Embryonic facial prominence (tissue), 1 donor: ENCODE measurements at regions not wholly inside any gene's neighbourhood (a gene's known extent, or its start where the extent isn't known, plus 50 kb on each side); places are given as distances from the start of the nearest gene placed in this dataset.

Source experiments
- DNase-seq: peaks from one replicate; pipeline ENCODE4 v3.0.0-alpha.2; 2016; ENCODE audit errors: extremely low spot score

GRCh38 chr13:84446972-84447639 is 564.8 kb upstream of the SLITRK1 start:
- no peak for DNase-seq

GRCh38 chr13:84445776-84446175 is 563.5 kb upstream of the SLITRK1 start:
- no peak for DNase-seq

- DNase-seq = no peak
These were observed 561.2 kb upstream of the SLITRK1 start for GRCh38 chr13:84443463-84443862.

GRCh38 chr13:84439108-84439507 is 556.8 kb upstream of the SLITRK1 start:
- DNase-seq = no peak

DNA sequence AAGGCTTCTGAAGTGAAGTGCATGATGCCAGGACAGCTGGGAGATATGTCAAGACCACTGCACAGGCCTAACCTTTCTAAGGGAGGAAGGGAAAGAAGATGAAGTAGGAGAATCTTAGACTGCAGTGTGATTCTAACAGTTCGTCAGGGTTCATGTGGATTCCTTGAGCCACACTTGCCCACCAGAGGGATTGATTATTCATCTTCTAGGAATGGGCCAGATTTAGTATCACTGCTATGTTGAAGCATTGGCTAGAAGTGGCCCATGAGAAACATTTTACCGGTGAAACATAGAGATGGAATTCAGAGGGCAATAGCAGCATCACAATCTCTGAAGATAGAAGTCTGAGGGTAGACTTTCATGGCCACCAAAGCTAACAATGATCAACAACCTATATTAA is 550.8 kb upstream of the SLITRK1 start:
- no peak for DNase-seq

DNA sequence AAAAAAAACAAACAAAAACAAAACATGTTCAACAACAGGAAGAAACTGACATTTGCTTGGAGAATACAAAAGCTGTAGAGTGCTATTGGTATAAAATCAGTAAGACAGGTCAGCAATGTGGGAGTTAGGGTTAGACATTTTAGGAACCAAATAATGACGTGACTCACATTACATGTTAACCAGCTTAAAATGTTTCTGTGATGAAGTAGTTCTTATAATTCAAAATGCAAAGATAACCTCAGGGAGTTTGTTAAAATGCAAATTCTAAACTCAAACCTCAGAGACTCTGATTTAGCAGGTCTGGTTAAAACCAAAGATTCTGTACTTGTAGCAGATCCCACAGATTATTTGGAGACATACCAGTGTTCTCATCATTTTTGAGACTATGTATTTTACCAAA is 549.4 kb upstream of the SLITRK1 start:
- no peak for DNase-seq

DNA sequence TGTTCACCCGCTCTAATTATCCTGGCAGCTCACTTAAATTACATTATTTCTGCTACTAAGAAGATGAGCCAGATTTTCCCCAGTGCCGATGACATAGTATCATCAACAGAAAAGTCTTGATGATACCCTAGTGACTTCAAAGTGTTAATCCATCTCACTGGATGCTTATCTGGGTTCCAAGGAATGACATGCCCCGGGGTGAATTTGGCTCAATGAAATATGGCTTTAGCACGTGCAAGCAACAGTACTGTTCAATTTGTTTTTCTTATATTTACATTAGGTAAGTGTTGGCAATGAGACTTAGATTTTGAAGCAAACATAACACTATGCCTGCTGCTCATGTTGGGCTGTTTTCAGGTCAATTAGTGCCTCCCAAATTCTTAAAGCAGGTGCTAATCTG is 548.2 kb upstream of the SLITRK1 start:
- no peak for DNase-seq

- no peak for DNase-seq
These were observed 547.7 kb upstream of the SLITRK1 start for GRCh38 chr13:84430015-84430414.

DNA sequence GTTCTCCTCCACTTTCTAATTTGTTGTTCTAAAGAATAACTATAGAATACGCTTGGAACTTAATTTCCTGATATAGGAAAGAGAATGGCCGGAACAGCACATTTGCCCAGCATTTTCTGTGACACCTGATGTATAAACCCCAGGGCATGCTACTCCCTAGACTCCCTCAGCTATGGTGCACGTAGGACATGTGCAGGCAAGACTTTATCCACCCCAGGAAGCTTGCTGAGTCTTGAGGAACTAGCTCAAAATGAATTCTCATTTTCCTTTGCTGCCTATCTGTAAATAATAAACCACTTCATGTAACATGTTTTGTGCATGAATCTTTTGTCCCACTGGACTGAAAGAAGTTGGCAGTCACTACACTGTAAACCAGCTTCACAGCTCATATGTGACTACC is 535.8 kb upstream of the SLITRK1 start:
- DNase-seq = no peak

GRCh38 chr13:84417416-84417815 is 535.1 kb upstream of the SLITRK1 start:
- no peak for DNase-seq

DNA sequence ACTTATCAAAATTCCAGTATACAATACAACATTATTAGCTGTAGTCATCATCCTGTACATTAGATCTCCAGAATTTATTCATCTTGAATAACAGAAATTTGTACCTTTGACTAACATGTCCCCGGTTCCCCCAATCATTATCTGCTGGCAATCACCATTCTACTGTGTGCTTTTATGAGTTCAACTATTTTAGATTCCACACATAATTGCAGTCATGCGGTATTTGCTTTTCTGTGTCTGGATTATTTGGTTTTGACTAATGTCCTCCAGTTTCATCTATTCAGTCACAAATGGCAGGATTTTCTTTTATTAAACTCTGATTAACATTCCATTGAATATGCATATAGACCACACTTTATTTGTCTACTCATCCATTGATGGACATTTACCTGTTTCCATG is 530.7 kb upstream of the SLITRK1 start:
- DNase-seq = no peak

GRCh38 chr13:84405286-84405685 is 523.0 kb upstream of the SLITRK1 start:
- DNase-seq = no peak

DNA sequence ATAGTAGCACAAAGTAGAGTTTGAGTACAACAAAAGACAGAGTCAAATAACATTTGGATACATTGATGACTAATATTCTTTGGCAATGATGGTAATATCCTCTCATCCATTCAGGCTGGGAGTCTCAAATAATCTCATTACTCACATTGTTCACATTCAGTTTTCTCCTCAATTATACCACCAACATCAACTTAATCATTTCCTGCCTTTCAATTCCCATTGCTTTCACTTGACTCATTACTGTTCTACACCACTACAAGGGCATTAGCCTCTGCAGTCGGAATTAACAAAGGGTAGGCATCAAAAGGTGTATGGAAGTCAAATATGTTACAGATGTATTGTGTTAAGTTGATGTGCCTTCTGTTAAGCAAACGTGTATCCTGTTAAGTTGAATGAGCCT is 518.4 kb upstream of the SLITRK1 start:
- DNase-seq = no peak

GRCh38 chr13:84399320-84400085 is 517.2 kb upstream of the SLITRK1 start:
- DNase-seq = no peak

DNA sequence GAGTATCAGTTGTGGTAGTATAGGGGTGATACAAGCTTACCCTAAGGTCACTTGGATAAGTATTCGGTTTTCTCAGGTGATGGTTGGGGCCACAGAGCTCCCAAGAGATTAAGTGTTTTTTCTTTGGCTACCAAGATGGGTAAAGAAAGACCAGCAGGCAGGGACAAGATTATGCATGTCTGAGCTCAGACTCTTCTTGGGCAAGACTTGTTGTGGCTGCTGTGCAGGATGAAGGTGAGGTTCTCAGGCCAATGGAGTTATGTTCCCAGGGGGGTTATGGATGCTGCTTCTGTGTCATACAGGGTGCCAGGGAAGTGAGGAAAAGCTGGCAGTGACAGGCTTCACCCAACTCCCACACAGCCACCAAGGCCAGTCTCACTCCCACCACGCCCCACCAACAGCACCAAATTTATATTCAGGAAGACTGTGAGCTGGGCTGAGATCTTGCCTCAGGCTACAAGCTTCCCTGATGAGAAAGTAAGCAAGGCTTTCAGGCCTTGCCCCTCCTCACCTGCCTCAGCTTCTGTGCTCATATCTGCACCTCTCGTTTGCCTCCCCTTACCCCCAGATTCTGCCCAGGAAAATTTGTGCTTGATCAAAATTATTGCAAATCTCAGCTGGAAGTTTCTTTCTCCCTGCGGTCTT is 511.8 kb upstream of the SLITRK1 start:
- no peak for DNase-seq

- DNase-seq = no peak
These were observed 498.6 kb upstream of the SLITRK1 start for GRCh38 chr13:84380866-84381265.

DNA sequence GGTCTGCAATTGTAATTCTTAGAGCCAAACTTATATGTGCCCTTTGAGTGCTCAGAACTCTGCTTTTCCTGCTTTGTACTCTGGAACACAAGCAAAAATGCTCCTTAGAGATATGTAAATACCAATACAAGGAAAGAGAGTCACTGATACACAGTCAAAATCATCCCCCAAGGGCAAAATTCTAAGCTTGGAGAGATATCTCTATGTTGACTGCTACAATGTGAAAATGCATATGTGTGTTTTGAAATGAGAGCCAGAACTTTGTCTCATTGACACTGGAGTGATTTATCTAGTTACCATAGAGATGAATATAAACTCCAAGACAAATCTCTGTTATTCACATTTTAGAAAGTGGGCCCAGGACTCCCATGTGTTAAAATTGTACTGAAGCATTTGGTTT is 494.8 kb upstream of the SLITRK1 start:
- DNase-seq = no peak

DNA sequence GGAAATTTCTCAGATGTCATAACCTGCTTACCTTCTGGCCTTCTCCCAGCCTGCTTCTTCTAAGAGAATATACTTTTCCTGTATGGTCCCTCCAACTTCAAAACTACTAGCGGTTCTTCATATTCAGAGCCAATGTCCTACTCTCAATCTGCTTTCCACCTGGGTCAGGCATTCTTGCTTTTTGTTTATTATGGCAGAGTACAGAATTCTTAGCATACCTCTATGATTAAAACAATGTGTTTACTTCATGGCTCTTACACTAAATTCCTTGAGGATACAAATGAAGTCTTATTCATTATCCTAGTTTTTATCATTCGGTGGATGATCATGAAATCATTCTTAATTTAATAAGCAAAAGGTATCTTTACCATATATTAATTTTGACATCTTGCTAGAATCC is 484.2 kb upstream of the SLITRK1 start:
- no peak for DNase-seq

- no peak for DNase-seq
These were observed 480.5 kb upstream of the SLITRK1 start for GRCh38 chr13:84362777-84363176.

DNA sequence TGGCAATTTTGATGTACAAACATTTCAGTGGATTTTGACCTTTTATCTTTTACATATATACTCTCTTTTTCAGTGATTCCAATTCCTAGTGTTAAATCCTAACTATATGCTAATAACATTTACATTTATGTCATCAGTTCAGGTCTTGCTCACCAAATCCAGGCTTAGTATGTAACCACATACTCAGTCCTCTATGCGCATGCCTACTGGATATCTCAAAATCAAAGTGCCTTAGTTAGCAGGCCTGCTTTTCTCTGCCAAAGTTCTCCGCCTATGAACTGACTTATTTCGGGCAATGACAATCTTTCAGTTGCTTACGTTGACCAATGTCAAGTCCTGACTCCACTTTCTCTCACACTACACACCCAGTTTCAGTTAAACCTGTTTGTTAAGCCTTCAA is 478.5 kb upstream of the SLITRK1 start:
- DNase-seq = no peak

GRCh38 chr13:84358601-84359000 is 476.3 kb upstream of the SLITRK1 start:
- no peak for DNase-seq

DNA sequence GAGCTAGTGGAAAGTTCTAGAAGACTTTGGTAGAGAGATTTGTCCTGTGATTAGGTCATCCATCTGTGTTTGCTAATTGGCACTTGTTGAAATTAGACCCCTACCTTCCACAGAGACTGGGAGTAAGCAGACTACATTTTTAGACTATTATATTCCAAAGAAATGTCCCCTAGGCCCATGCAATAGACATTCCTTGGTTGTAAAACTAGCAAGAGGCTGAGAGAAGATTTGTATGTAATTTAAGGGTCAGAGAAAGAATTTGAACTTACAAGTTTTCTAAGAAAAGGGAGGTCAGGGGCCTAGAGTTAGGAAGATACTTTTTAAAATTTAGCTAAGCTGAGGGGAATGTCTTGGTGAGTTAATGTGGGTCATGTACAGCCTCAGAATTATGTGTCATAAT is 470.7 kb upstream of the SLITRK1 start:
- no peak for DNase-seq

DNA sequence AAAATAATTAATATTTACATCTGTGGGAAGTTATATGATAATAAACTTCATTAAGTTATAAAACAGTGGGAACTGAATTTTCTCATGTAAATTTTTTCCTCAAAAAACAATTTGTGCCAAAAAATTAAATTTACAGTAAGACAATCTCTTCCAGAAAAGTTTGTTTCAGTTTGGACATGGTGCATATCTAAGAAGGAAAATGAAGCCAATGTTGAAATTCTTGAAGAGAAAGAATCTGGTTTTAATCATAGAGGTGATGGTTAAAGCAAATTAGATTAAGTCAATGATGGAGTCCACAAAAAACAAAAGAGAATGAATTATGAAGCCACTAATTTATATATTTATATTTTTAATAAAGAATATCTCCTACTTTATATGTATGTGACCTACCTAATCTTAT is 457.2 kb upstream of the SLITRK1 start:
- no peak for DNase-seq
